ENCODE measurements at regions not wholly inside any gene's neighbourhood (a gene's known extent, or its start where the extent isn't known, plus 50 kb on each side); places are given as distances from the start of the nearest gene placed in this dataset.
"Not testable (repeated sequence)": the region's sequence is repeated elsewhere in the genome, so short reads cannot be mapped to it uniquely, and the experiment has no call there.

- H3K4me3 ChIP-seq: no peak overlapping the region
- 60 to 69% (median 64%) methylated on average over 4 of the region's 4 CpGs for WGBS, 5 donors
- intact Hi-C loops (cut with DNase I; ENCODE audit: low total_unique reads): no loop called here
Measured at GRCh38 chr20:12573442-12573841, 435.3 kb upstream of the SPTLC3 start.

GRCh38 chr20:12575352-12576095 is 433.2 kb upstream of the SPTLC3 start:
- no peak for TF ChIP-seq CTCF (IDR thresholded peaks at IDR 0.05 in 8 of 11, conservative IDR thresholded peaks at IDR 0.05 in 3 of 11)
- peak in 2 of 3 donors; percentile 45 to 85 for TF ChIP-seq POLR2AphosphoS5 (IDR thresholded peaks at IDR 0.05)
- TF ChIP-seq POLR2A (IDR thresholded peaks at IDR 0.05): no peak
- intact Hi-C loops (cut with DNase I; ENCODE audit: low total_unique reads): no loop called here

More at GRCh38 chr20:12573442-12573841, 435.3 kb upstream of the SPTLC3 start:
- Histone ChIP-seq H3K36me3 (no peaks in the 10 kb centered on the region), H3K27me3 (replicated peaks in 1 of 7) (no peaks in the 10 kb centered on the region), H3K9me3 (no peaks in the 10 kb centered on the region), H3K4me1 (peaks cover 0 to 3% (median 0%) of the 10 kb centered on the region in 6 donors), H3K27ac (no peak overlapping the region)
- no peak for DNase-seq
- TF ChIP-seq POLR2AphosphoS5 (IDR thresholded peaks at IDR 0.05) (no peak), POLR2A (IDR thresholded peaks at IDR 0.05) (no peak), CTCF (IDR thresholded peaks at IDR 0.05 in 8 of 11, conservative IDR thresholded peaks at IDR 0.05 in 3 of 11) (no peak)

GRCh38 chr20:12577213-12577612 is 431.6 kb upstream of the SPTLC3 start:
- H3K27me3 ChIP-seq (replicated peaks in 1 of 7): no peaks in the 10 kb centered on the region
- intact Hi-C loops (cut with DNase I; ENCODE audit: low total_unique reads): no loop called here
- 54 to 90% (median 69%) methylated on average over 1 of the region's 1 CpG for WGBS, 5 donors
- H3K4me1 ChIP-seq: peaks cover 0 to 3% (median 0%) of the 10 kb centered on the region in 6 donors
- H3K36me3 ChIP-seq: no peaks in the 10 kb centered on the region
- no peak overlapping the region for H3K4me3 ChIP-seq
- H3K27ac ChIP-seq: no peak overlapping the region
- peaks cover 0 to 7% (median 0%) of the 10 kb centered on the region in 8 donors for H3K9me3 ChIP-seq
- no peak for DNase-seq
- TF ChIP-seq CTCF (IDR thresholded peaks at IDR 0.05 in 8 of 11, conservative IDR thresholded peaks at IDR 0.05 in 3 of 11) (no peak), POLR2A (IDR thresholded peaks at IDR 0.05) (no peak), POLR2AphosphoS5 (IDR thresholded peaks at IDR 0.05) (no peak)

More at GRCh38 chr20:12575352-12576095, 433.2 kb upstream of the SPTLC3 start:
- no peaks in the 10 kb centered on the region for H3K36me3 ChIP-seq
- H3K27ac ChIP-seq: peak overlapping the region in 5 of 8 donors; percentile 21 to 57 (median 36)
- H3K9me3 ChIP-seq: no peaks in the 10 kb centered on the region
- no peaks in the 10 kb centered on the region for H3K27me3 ChIP-seq (replicated peaks in 1 of 7)
- DNase-seq: no peak
- 60 to 78% (median 66%) methylated on average over 4 of the region's 4 CpGs for WGBS, 5 donors
- H3K4me3 ChIP-seq: no peak overlapping the region
- H3K4me1 ChIP-seq: peaks cover 0 to 3% (median 0%) of the 10 kb centered on the region in 6 donors

GRCh38 chr20:12581644-12582289 is 427.0 kb upstream of the SPTLC3 start:
- H3K4me3 ChIP-seq: no peak overlapping the region
- no peaks in the 10 kb centered on the region for H3K36me3 ChIP-seq
- intact Hi-C loops (cut with DNase I; ENCODE audit: low total_unique reads): no loop called here
- no peak for DNase-seq
- H3K27me3 ChIP-seq (replicated peaks in 1 of 7): no peaks in the 10 kb centered on the region
- no peak overlapping the region for H3K27ac ChIP-seq
- peaks cover 0 to 13% (median 0%) of the 10 kb centered on the region in 8 donors for H3K9me3 ChIP-seq
- no peaks in the 10 kb centered on the region for H3K4me1 ChIP-seq
- TF ChIP-seq CTCF (IDR thresholded peaks at IDR 0.05 in 8 of 11, conservative IDR thresholded peaks at IDR 0.05 in 3 of 11) (no peak), POLR2A (IDR thresholded peaks at IDR 0.05) (no peak), POLR2AphosphoS5 (IDR thresholded peaks at IDR 0.05) (no peak)
- 59 to 82% (median 77%) methylated on average over 5 of the region's 5 CpGs for WGBS, 5 donors

- H3K36me3 ChIP-seq; intact Hi-C loops (cut with DNase I; ENCODE audit: low total_unique reads); H3K4me1 ChIP-seq; H3K27ac ChIP-seq; H3K4me3 ChIP-seq; DNase-seq; H3K27me3 ChIP-seq (replicated peaks in 1 of 7): not testable (repeated sequence)
- peaks cover 0 to 13% (median 0%) of the 10 kb centered on the region in 8 donors for H3K9me3 ChIP-seq
- 79 to 90% (median 84%) methylated on average over 13 of the region's 14 CpGs for WGBS, 5 donors
Measured at GRCh38 chr20:12582710-12583109, 426.1 kb upstream of the SPTLC3 start.
